ENCODE measurements at regions not wholly inside any gene's neighbourhood (a gene's known extent, or its start where the extent isn't known, plus 50 kb on each side); places are given as distances from the start of the nearest gene placed in this dataset.
A peak's percentile ranks its signal among the peaks of the same experiment; 100 is the strongest.

DNA sequence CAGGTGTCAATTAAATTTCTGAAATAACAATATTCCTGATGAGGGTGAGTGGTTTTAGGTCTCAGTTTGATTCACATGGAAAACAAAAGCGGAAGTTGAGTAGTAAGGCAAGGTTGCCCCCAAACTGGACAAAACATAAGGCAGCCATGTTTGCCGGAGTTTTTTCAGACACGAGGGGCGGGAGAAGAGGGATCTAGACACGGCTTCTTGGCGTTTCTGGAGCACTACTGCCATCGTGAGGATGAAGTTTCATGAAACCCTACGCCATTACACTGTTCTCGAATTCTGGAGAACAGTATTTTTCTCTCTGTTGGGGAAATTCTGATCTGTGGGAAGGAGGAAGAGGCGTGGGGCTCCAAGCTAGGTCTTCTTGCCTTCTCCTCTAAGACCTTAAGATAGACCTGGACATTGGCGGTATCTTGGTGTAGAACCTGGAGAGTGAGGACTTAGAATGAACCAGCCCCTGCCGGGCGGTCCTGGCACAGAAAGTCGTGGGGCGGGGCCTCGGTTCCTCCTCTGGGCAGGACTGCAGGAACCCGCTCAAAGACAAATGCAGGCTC lies 160.3 kb downstream of the OR13H1 start:
- peak in 1 of 2 donors; percentile 92 for DNase-seq (ENCODE audit: low spot score in 2 of 2)
- Histone ChIP-seq H3K27ac (no peak overlapping the region), H3K4me1 (no peaks in the 10 kb centered on the region), H3K4me3 (no peak overlapping the region), H3K36me3 (no peaks in the 10 kb centered on the region), H3K9me3 (no peaks in the 10 kb centered on the region), H3K27me3 (no peaks in the 10 kb centered on the region)
- TF ChIP-seq POLR2AphosphoS5 (IDR thresholded peaks at IDR 0.05) = no peak
- TF ChIP-seq, protein P1, sequence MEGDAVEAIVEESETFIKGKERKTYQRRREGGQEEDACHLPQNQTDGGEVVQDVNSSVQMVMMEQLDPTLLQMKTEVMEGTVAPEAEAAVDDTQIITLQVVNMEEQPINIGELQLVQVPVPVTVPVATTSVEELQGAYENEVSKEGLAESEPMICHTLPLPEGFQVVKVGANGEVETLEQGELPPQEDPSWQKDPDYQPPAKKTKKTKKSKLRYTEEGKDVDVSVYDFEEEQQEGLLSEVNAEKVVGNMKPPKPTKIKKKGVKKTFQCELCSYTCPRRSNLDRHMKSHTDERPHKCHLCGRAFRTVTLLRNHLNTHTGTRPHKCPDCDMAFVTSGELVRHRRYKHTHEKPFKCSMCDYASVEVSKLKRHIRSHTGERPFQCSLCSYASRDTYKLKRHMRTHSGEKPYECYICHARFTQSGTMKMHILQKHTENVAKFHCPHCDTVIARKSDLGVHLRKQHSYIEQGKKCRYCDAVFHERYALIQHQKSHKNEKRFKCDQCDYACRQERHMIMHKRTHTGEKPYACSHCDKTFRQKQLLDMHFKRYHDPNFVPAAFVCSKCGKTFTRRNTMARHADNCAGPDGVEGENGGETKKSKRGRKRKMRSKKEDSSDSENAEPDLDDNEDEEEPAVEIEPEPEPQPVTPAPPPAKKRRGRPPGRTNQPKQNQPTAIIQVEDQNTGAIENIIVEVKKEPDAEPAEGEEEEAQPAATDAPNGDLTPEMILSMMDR (IDR thresholded peaks at IDR 0.05) = peak in 1 of 2 donors; percentile 63
- 38% methylated on average over 17 of the region's 17 CpGs for WGBS

DNA sequence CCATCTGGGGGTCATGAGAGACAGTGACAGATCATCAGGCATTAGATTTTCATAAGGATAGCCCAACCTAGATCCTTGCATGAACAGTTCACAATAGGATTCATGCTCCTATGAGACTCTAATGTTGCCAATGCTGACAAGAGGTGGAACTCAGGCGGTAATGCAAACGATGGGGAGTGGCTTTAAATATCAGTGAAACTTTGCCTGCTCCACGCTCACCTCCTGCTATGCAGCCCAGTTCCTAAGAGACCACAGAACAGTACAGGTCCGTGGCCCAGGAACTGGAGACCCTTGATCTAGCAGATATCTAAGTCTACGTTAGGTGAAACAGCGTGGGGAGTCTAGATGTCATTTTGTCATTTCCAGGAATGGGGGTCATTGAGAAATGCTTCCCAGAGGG lies 165.7 kb downstream of the OR13H1 start:
- Histone ChIP-seq H3K4me3 (no peak overlapping the region), H3K27ac (no peak overlapping the region), H3K4me1 (no peaks in the 10 kb centered on the region), H3K36me3 (no peaks in the 10 kb centered on the region), H3K27me3 (no peaks in the 10 kb centered on the region), H3K9me3 (no peaks in the 10 kb centered on the region)
- TF ChIP-seq POLR2A (IDR thresholded peaks at IDR 0.05) = no peak
- no peak for TF ChIP-seq POLR2AphosphoS5 (IDR thresholded peaks at IDR 0.05)
- TF ChIP-seq EP300 (IDR thresholded peaks at IDR 0.05) = no peak
- TF ChIP-seq, protein P1 (IDR thresholded peaks at IDR 0.05) = no peak
- WGBS = 91% methylated on average over 6 of the region's 6 CpGs
- DNase-seq (ENCODE audit: low spot score in 2 of 2) = no peak

DNA sequence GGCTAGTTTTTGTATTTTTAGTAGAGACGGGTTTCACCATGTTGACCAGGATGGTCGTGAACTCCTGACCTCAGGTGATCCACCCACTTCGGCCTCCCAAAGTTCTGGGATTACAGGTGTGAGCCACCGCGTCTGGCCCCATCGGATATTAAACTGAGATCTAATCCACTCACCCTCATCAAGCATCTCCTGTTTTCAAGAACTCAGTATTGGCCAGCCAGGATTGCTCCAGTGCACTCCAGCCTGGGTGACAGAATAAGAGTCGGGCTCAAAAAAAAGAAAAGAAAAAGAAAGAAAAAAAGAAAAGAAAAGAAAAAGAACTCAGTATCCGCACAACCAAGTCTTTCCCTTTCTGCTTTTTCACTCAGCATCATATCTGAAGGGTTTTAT lies 167.6 kb downstream of the OR13H1 start:
- 83% methylated on average over 8 of the region's 8 CpGs for WGBS
- Histone ChIP-seq H3K4me1 (no peaks in the 10 kb centered on the region), H3K27me3 (no peaks in the 10 kb centered on the region), H3K27ac (no peak overlapping the region), H3K4me3 (no peak overlapping the region), H3K36me3 (no peaks in the 10 kb centered on the region), H3K9me3 (no peaks in the 10 kb centered on the region)
- DNase-seq (ENCODE audit: low spot score in 2 of 2) = no peak
- TF ChIP-seq POLR2AphosphoS5 (IDR thresholded peaks at IDR 0.05) = no peak
- no peak for TF ChIP-seq EP300 (IDR thresholded peaks at IDR 0.05)
- TF ChIP-seq, protein P1 (IDR thresholded peaks at IDR 0.05) = no peak

DNA sequence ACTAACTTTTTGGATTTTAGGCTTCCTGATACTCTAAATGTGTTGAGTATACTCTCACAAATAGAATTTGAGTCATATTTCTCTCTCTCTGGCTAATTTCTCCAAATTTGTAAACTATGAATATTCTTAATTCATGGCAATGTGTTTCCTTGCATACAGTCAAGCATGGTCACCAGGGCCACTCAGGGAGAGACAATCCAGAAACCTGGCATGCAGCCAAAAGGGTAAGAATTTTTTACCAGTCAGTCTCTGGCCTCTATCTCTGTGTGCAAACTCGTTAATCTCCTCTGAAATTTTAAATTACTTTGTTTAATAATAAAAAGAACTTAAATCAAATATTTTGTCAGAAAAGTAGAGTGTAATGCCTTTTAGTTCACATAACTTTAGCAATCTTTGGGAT lies 179.8 kb downstream of the OR13H1 start:
- H3K36me3 ChIP-seq = no peaks in the 10 kb centered on the region
- no peak for DNase-seq (ENCODE audit: low spot score in 2 of 2)
- no peak overlapping the region for H3K27ac ChIP-seq
- no peaks in the 10 kb centered on the region for H3K9me3 ChIP-seq
- TF ChIP-seq EP300 (IDR thresholded peaks at IDR 0.05) = no peak
- no peak for TF ChIP-seq POLR2AphosphoS5 (IDR thresholded peaks at IDR 0.05)
- no peak for TF ChIP-seq POLR2A (IDR thresholded peaks at IDR 0.05)
- TF ChIP-seq, protein P1 (IDR thresholded peaks at IDR 0.05) = no peak
- WGBS = 33% methylated on average over 1 of the region's 1 CpG
- H3K4me3 ChIP-seq = no peak overlapping the region
- no peaks in the 10 kb centered on the region for H3K27me3 ChIP-seq
- no peaks in the 10 kb centered on the region for H3K4me1 ChIP-seq

DNA sequence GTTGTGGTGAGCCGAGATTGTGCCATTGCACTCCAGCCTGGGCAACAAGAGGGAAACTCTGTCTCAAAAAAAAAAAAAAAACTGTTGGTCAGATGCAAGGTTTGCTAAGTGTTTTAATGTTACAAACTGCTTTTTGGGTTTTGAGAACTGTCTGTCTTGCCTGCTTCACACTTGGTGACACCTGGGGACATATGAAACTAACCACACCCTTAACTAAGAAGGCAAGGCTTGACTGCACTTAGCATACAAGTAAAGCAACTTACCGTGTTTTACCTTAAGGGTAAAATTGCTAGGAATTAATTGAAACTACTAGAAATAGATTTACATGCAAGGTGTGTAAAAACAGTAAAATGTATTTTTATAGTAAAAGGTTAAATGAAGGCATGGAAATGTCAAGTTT lies 180.4 kb downstream of the OR13H1 start:
- Histone ChIP-seq H3K27ac (no peak overlapping the region), H3K4me1 (no peaks in the 10 kb centered on the region), H3K9me3 (no peaks in the 10 kb centered on the region), H3K4me3 (no peak overlapping the region), H3K36me3 (no peaks in the 10 kb centered on the region), H3K27me3 (no peaks in the 10 kb centered on the region)
- DNase-seq (ENCODE audit: low spot score in 2 of 2) = no peak
- TF ChIP-seq EP300 (IDR thresholded peaks at IDR 0.05) = no peak
- no peak for TF ChIP-seq POLR2AphosphoS5 (IDR thresholded peaks at IDR 0.05)
- TF ChIP-seq, protein P1 (IDR thresholded peaks at IDR 0.05) = no peak
- WGBS = 83% methylated on average over 2 of the region's 2 CpGs

Data from suprapubic skin (tissue), 4 donors.